OCI-LY7 (cell line): ENCODE measurements at regions not wholly inside any gene's neighbourhood (a gene's known extent, or its start where the extent isn't known, plus 50 kb on each side); places are given as distances from the start of the nearest gene placed in this dataset.

ENCODE experiments used
- BruUV-seq: library from RNA; stranded (reverse); fragments of 400-500 nt; replicated peaks from 2 replicates; lab custom pipeline; 2021; lab: Mats Ljungman, UMichigan
- CTCF ChIA-PET: fragments of 300-600 bp; sonication (Branson Sonifier 250); formaldehyde crosslinking; loops from one replicate; lab custom pipeline; 2022; ENCODE audit warnings: antibody characterized with exemption; ENCODE audit not compliant: unreplicated experiment; lab: Charles Lee
- POLR2A ChIA-PET: fragments of 300-600 bp; sonication (Branson Sonifier 250); formaldehyde crosslinking; loops from one replicate; lab custom pipeline; 2022; ENCODE audit warnings: antibody characterized with exemption; lab: Charles Lee
- DNase-seq: peaks from one replicate; pipeline ENCODE4 v3.0.0-alpha.2; 2015; ENCODE audit warnings: low spot score
- H2AFZ ChIP-seq: fragments of 200-600 bp; sonication (generic), shearing (Covaris generic); 2 replicates; pipeline ENCODE4 v1.6.1; 2014; ENCODE audit warnings: mild to moderate bottlenecking, antibody characterized with exemption, low read length, moderate library complexity
- H3K27ac ChIP-seq: fragments of 200-600 bp; sonication (generic); 2 replicates; pipeline ENCODE4 v1.5.1; 2014; ENCODE audit warnings: mixed run types, low read depth, mild to moderate bottlenecking, moderate library complexity, low read length, inconsistent platforms; ENCODE audit not compliant: poor library complexity, severe bottlenecking
- H3K36me3 ChIP-seq: fragments of 200-600 bp; sonication (generic); 2 replicates; pipeline ENCODE4 v1.6.1; 2014; ENCODE audit warnings: mild to moderate bottlenecking, antibody characterized with exemption, low read length, moderate library complexity, mixed read lengths; ENCODE audit not compliant: insufficient read depth
- H3K4me1 ChIP-seq: fragments of 200-600 bp; sonication (generic); 2 replicates; pipeline ENCODE4 v1.5.1; 2014; ENCODE audit warnings: mild to moderate bottlenecking, low read length; ENCODE audit not compliant: insufficient read depth, poor library complexity, severe bottlenecking
- H3K4me2 ChIP-seq: fragments of 200-600 bp; sonication (generic); 2 replicates; pipeline ENCODE4 v1.6.1; 2014; ENCODE audit warnings: mild to moderate bottlenecking, low read length
- H3K4me3 ChIP-seq: fragments of 200-600 bp; sonication (generic); 2 replicates; pipeline ENCODE4 v1.5.1; 2014; ENCODE audit warnings: mild to moderate bottlenecking, low read depth, low read length; ENCODE audit not compliant: poor library complexity, severe bottlenecking
- H3K79me2 ChIP-seq: fragments of 200-600 bp; sonication (generic); 2 replicates; pipeline ENCODE4 v1.6.1; 2016; ENCODE audit warnings: low read depth, mild to moderate bottlenecking, low read length, moderate library complexity, mixed read lengths; ENCODE audit not compliant: insufficient read depth
- H3K9me2 ChIP-seq: fragments of 200-600 bp; sonication (generic); 2 replicates; pipeline ENCODE4 v1.6.1; 2016; ENCODE audit warnings: mild to moderate bottlenecking, low read length, mixed read lengths; ENCODE audit not compliant: insufficient read depth
- H3K9me3 ChIP-seq: fragments of 200-600 bp; sonication (generic); 2 replicates; pipeline ENCODE4 v1.6.1; 2014; ENCODE audit warnings: mild to moderate bottlenecking, mixed run types, low read length, mixed read lengths
- H4K20me1 ChIP-seq: fragments of 200-600 bp; sonication (generic); 2 replicates; pipeline ENCODE4 v1.6.1; 2014; ENCODE audit warnings: mild to moderate bottlenecking, antibody characterized with exemption, low read length, moderate library complexity, mixed read lengths; ENCODE audit not compliant: insufficient read depth
- EZH2phosphoT487 ChIP-seq: fragments of 200-600 bp; sonication (generic); IDR thresholded peaks from 2 replicates; pipeline ENCODE4 v1.6.1; 2018; ENCODE audit warnings: low read depth, borderline replicate concordance, mild to moderate bottlenecking, mixed run types, antibody characterized with exemption, low read length, moderate library complexity, mixed read lengths
- intact Hi-C: fragments of 100-400 bp; cut with micrococcal nuclease; formaldehyde crosslinking; loops from one replicate; pipeline ENCODE4 v1.10.0; 2022; ENCODE audit not compliant: unreplicated experiment
- TF ChIP-seq, protein P1 (sequence below): fragments of 200-600 bp; sonication (generic); conservative IDR thresholded peaks from 2 replicates; pipeline ENCODE4 v1.5.1; 2014; ENCODE audit warnings: mild to moderate bottlenecking, antibody characterized with exemption, low read length, moderate library complexity, mixed read lengths

DNA sequence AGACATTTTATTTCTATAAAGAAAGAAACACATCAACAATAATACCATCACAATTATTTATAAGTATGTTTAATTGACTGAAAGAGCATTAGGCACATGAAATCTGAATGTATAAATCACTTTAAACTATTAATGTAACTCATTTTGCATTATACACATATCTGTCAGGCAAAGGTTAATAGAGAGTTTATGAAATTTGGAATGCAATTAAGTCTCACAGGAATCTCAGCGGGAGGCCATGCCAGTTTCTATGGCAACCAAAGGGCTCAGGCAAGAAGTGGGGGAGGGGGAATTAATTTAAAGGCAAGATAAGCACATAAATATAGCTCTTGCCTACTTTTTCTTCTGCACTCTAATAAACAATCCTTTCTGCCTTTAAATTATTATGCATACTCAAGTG lies 152.6 kb downstream of the SLC16A9 start:
- ChIA-PET CTCF (no interaction called here), POLR2A (no interaction called here)
- no TSS peak for BruUV-seq

DNA sequence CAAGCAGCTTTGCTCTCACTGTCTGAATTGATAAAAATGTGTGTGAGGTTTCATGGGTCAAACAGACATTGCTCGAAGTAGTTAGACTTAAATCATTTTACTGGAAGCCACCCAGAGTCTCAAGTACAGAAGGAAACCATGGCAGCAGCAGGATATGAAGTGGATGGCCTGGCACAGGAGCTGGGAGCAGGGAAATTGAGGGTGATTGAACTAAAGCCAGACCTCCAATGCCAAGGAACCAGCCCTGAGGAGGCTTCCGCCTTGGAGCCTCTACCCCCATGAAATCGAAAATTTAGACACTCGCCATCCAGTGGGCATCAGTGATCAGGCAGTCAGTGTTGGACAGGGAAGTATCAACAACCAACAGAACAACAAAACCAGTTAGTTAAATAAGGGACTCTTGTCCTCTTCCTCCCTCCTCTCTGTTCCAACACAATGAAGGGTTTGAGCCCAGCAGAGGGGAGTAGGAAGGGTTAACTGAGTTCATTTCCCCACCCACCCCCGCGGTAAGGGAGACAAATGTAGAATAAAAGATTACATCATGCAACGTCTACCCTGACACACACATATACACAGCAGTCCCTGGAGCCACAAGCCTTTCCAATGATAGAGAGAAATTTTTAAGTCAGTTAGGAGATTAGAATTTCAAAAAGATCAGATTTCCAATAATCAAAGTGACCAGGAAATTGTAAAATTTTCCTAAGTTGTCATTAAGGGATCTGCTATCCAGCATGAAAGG lies 156.3 kb downstream of the SLC16A9 start:
- H3K4me2 ChIP-seq = no peak overlapping the region
- no peaks in the 10 kb centered on the region for H3K9me2 ChIP-seq
- H3K4me3 ChIP-seq = no peak overlapping the region
- H3K36me3 ChIP-seq = no peaks in the 10 kb centered on the region
- intact Hi-C loops = no loop called here
- no peak for TF ChIP-seq EZH2phosphoT487
- H3K79me2 ChIP-seq = no peaks in the 10 kb centered on the region
- H2AFZ ChIP-seq = no peak overlapping the region
- no TSS peak for BruUV-seq
- H3K9me3 ChIP-seq = no peaks in the 10 kb centered on the region
- ChIA-PET CTCF (no interaction called here), POLR2A (no interaction called here)
- DNase-seq = no peak
- no peak overlapping the region for H3K27ac ChIP-seq
- no peaks in the 10 kb centered on the region for H3K4me1 ChIP-seq
- H4K20me1 ChIP-seq = no peaks in the 10 kb centered on the region

More for the DNA sequence above, 152.6 kb downstream of the SLC16A9 start:
- H4K20me1 ChIP-seq = no peaks in the 10 kb centered on the region
- no peak overlapping the region for H3K4me3 ChIP-seq
- no peaks in the 10 kb centered on the region for H3K79me2 ChIP-seq
- H3K4me2 ChIP-seq = no peak overlapping the region
- no peak overlapping the region for H2AFZ ChIP-seq
- no peaks in the 10 kb centered on the region for H3K4me1 ChIP-seq
- no peaks in the 10 kb centered on the region for H3K36me3 ChIP-seq
- no peaks in the 10 kb centered on the region for H3K9me3 ChIP-seq
- H3K9me2 ChIP-seq = no peaks in the 10 kb centered on the region
- intact Hi-C loops = no loop called here
- TF ChIP-seq EZH2phosphoT487 = no peak
- TF ChIP-seq, protein P1, sequence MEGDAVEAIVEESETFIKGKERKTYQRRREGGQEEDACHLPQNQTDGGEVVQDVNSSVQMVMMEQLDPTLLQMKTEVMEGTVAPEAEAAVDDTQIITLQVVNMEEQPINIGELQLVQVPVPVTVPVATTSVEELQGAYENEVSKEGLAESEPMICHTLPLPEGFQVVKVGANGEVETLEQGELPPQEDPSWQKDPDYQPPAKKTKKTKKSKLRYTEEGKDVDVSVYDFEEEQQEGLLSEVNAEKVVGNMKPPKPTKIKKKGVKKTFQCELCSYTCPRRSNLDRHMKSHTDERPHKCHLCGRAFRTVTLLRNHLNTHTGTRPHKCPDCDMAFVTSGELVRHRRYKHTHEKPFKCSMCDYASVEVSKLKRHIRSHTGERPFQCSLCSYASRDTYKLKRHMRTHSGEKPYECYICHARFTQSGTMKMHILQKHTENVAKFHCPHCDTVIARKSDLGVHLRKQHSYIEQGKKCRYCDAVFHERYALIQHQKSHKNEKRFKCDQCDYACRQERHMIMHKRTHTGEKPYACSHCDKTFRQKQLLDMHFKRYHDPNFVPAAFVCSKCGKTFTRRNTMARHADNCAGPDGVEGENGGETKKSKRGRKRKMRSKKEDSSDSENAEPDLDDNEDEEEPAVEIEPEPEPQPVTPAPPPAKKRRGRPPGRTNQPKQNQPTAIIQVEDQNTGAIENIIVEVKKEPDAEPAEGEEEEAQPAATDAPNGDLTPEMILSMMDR = no peak
- H3K27ac ChIP-seq = no peak overlapping the region
- DNase-seq = no peak

DNA sequence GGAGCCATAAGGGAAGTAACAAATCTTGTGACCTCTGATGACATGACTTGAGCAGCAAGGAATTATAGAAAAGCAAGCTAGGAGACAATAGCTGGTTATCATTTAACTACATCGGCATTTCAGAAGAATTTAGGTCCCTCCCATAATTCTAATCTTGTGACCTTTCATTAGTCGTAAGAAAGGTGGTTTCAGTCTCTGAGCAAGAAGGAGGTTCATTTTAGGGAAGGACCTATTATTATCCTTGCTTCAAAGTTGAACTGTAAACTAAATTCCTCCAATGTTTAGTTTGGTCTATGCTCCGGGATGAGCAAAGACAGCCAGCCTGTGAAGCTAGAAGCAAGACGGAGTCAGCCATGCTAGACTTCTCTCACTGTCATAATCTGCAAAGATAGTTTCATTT lies 159.6 kb downstream of the SLC16A9 start:
- no peaks in the 10 kb centered on the region for H3K9me3 ChIP-seq
- intact Hi-C loops = no loop called here
- no peak overlapping the region for H3K4me3 ChIP-seq
- no peaks in the 10 kb centered on the region for H3K4me1 ChIP-seq
- H3K27ac ChIP-seq = no peak overlapping the region
- no peak for TF ChIP-seq EZH2phosphoT487
- TF ChIP-seq, protein P1 = no peak
- ChIA-PET POLR2A (no interaction called here), CTCF (no interaction called here)
- H2AFZ ChIP-seq = no peak overlapping the region
- H3K36me3 ChIP-seq = no peaks in the 10 kb centered on the region
- H4K20me1 ChIP-seq = no peaks in the 10 kb centered on the region
- H3K4me2 ChIP-seq = no peak overlapping the region
- H3K79me2 ChIP-seq = no peaks in the 10 kb centered on the region
- no TSS peak for BruUV-seq
- DNase-seq = no peak
- H3K9me2 ChIP-seq = no peaks in the 10 kb centered on the region
